NCI-H526 (cell line): ENCODE measurements at regions not wholly inside any gene's neighbourhood (a gene's known extent, or its start where the extent isn't known, plus 50 kb on each side); places are given as distances from the start of the nearest gene placed in this dataset.
"Not testable (repeated sequence)": the region's sequence is repeated elsewhere in the genome, so short reads cannot be mapped to it uniquely, and the experiment has no call there.

Experiments used
- DNase-seq, 2 experiments: peaks; one replicate each; lab custom pipeline; 2025; lab: John Stamatoyannopoulos, UW

DNA sequence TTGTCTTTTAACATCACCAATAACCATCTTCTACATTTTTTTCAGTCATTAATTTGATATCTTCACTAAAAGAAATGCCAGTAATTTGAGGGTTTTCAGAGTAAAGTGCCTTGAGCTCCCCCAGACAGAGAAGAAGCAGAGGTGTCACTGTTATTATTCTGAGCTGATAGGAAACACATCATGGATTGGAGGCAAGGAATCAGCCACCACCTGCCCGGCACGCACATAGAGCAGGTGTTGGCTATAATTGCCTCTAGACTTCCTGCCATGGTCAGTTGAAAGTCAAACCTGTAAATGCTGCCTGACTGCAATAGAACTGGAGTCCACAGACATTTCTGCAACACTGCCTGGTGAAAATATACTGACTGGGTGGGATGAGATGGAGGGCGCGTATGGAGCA lies 776.6 kb downstream of the UQCRFS1 start:
- no peak for DNase-seq

DNA sequence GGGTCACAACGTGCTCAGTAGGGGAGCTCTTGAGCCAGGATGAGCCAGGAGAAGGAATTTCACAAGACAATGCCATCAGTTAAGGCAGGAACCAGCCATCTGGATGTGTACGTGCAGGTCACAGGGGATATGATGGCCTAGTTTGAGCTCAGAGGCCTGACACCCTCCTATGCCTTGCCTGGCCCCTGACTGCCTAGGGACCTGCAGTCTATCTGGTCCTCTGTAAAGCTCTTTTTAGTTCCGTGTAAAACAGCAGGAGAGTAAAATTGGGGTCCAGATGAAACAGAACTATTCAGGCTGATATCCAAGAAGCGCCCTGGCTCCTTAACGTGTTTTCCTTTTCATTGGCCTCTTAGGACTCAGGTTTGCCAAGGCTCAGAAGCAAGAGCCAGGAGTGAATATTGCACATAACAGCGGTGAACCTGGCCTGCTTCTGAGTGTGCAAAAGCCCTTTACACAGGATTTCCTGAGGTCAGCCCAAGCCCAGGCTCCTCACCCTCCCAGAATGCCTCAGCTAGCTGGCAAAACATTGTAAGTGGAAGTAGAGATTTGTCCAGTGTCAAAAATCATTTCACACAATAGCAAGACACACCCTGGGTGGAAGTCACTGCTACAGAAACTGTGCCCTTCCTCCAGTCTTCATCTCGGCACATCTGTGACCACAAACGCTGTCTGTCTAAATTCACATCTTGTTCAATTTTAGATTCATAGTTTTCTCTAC lies 777.2 kb downstream of the UQCRFS1 start:
- DNase-seq, result no peak

DNA sequence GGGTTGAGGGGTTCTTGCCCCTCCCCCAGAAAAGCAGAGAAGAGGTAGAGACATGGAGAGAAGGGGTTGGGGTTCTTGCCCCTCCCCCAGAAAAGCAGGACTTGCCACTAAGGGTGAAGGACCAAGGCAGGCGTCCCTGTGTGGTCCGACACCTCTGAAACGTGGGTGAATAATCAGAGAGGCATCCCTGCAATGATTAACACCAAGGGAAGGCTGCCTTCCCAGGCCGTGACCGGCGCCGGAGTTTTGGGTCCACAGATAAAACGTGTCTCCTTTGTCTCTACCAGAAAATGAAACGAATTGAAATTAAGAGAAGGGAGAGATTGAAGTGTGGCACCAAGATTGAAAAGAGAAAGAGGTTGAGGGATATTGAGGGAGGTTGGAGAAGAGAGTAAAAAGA lies 778.2 kb downstream of the UQCRFS1 start:
- DNase-seq, result not testable (repeated sequence)

DNA sequence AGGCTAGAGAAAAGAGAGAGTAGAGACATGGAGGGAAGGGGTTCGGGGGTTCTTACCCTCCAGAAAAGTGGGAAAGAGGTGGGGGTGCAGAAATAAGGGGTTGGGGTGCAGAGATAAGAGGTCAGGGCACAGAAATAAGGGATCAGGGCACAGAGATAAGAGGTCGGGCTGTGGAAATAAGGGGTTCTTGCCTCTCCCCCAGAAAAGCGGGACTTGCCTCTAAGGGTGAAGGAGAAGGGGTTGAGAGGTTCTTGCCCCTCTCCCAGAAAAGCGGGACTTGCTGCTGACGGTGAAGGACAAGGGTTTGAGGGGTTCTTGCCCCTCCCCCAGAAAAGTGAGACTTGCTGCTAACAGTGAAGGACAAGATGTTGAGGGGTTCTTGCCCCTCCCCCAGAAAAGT lies 778.6 kb downstream of the UQCRFS1 start:
- DNase-seq, result not testable (repeated sequence)

DNA sequence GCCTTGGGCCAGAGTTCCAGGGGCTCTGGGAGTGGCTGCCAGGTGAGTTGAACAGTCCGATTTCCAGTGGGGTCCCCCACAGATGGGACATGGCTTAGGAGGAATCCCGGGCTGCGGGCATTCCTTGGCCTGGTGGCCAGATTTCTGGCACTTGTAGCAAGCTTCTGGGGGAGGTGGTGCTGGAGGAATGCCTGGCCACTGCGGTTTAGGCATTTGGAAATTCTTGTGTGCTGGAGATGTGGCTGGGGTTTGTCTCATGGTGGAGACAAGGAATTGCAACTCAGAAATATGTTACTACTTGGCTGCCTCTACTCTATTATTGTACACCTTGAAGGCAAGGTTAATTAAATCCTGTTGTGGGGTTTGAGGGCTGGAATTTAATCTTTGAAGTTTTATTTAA lies 779.8 kb downstream of the UQCRFS1 start:
- not testable (repeated sequence) for DNase-seq

DNA sequence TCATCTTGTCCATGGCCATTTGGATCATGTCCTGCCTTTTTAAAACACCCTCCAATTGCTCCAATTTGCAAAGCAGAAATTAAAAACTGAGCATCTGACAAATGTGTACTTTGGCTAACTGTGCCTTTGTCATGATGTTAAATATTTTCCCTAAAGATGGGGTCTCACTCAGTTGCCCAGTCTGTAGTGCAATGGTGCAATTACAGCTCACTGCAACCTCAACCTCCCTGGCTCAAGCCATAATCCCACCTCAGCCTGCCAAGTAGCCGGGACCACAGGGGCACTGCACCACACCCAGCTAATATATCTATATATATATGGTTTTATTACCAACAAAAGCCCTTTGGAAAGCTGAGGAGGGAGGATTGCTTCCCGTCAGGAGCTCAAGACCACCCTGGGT lies 782.7 kb downstream of the UQCRFS1 start:
- no peak for DNase-seq

DNA sequence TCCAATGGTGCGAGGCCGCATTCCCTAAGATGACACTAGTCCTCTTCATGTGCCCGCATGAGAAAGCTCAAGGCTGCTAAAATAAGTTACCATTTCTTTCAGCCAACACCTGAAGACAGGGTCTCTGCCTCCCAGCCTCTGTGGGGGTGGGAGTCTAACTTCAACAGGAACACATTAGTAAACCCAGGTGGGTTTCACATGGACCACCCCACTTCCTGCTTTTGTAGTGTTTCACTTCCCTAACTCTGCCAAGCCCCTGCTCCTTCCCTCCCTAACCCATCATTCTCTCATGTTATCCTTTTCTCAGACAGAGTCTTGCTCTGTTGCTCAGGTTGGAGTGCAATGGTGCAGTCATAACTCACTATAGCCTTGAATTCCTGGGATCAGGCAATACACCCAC lies 783.6 kb downstream of the UQCRFS1 start:
- no peak for DNase-seq

DNA sequence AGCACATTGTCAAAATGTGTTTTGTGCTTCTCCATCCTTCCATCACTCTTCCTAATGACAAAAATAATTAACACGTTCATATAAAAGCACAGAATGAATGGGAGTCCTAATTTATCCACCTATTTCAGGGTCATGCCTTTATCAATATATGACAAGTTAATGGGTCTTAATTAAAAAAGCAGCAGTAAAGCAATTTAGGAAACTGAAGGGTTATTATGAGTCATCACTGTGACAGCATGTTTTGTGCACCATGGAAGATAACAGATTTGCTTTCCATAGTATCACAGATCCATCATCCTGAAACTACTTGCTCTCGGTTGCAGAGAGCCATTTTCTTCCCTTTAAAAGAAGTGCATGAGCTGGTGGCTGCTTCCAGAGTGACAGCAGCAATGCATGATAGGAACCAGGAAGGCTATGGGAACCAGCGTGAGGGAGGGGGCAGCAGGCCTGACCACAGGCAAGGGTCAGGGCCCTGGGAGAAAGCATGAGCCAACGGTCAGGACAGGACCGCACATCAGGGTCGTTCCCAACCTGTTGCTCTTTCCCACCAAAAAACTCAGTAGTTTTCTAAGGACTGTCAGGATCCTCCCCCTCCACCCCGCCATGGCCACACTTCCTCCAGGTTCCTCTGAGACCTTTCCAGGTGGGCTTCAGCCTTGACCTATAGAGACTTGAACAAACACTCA lies 784.1 kb downstream of the UQCRFS1 start:
- no peak for DNase-seq

DNA sequence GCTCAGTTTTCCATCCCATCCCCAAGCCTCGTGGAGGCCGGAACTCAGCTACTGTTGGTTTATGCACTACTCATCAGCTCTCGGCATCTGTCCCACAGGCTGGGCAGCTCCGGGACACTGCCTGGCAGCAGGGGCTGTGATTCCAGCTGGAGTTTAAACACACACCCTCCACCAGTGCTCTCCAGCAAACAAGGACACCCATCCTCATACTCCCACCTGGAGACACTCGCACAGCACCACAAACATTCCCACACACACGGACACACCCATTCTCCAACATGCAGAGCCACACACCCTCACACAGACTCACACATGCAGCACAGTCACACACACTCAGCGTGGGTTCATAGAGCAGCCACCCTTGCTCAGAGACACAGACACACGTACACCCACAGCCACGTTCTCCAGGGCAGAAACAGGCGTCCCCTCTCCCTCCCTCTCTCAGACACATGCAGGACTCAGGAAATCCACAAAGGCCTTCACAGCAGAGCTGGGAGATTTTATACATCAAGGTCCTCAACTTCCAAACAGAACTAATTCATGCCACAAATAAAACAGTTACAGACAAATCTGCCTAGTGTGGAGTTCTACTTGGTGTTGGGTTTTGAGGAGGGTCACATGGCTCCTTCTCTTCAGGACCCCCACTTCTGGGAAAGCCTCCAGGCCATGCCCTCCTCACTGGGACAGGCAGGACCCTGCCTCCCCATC lies 785.4 kb downstream of the UQCRFS1 start:
- DNase-seq, result no peak

DNA sequence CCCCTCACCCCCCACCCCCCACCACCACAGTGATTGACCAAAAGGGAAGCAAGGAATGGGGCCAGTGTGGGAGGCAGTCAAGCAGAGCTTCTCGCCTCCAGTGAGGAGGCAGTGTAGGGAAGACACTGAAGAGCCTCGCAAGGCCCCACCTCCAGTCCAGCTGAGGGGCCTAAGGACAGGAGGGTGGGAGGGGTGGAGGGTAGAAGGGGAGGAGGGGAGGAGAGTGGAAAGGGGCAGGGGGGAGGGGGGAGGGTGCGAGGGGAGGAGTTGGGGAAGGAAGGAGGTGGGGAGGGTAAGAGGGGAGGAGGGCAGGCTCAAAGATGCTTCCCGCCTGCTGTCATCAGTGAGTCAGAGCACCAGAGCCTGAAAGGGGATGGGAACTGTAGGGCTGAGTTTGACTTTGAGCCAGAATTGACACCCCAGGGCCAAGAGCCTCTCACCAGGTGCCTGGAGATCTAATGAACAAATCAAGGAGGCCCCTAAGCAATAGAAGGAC lies 786.2 kb downstream of the UQCRFS1 start:
- no peak for DNase-seq

DNA sequence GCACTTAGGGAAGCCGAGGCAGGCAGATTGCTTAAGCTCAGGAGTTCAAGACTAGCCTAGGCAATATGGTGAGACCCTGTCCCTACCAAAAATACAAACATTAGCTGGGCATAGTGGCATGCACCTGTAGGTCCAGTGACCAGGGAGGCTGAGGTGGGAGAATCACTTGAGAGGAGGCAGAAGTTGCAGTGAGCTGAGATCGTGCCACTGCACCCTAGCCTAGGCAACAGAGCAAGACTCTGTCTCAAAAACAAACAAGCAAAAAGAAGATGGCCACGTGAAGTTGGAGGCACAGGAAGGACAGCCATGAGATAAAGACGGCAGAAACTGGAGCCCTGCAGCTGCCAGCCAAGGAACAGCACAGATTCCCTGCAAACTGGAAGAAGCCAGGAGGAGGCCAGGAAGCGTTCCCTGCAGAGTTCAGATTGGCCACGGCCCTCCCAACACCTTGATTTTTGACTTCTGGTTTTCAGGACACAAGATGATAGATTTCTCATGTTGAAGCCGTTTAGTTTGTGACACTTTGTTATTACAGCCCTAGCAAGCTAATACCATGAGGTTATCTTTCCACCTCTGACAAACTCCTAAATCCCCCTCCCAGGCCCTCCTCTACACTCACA lies 786.7 kb downstream of the UQCRFS1 start:
- no peak for DNase-seq

DNA sequence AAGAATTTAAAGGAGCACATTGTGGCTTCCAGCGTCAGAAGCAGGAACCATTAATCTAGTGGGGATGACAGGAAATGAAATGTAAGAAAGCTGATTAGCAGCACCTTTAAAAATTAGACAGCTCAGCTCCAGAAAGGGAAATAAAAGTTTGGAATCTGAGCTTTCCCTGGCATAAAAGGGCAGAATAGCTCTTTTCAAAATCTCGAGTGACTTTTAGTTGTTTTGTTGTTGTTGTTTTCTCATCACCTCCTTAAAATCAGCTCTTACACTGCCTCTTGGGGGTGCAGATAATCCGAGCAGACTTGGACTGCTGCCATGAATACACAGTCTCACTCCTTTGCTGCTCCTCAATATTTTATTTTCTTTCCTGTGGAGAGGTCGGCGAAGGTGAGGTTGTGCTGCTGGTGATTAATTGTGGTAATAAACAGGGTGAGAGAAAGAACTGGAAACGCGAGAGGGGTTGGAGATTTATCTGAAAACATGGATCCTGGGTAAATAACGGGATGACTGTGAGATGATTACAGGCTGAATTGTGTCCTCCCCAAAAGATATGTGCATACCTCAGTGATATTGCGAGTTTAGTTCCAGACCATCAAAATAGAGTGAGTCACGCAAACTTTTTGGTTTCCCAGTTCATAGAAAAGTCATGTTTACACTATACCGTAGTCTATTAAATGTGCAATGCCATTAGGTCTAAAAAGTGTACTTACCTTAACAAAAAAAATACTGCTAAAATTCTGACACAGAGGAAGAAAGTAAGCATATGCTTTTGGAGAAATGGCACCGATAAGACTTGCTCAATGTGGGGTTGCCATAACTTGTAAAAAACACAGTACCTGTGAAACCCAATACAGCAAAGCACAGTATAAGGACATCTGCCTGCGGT lies 787.7 kb downstream of the UQCRFS1 start:
- DNase-seq, result no peak

DNA sequence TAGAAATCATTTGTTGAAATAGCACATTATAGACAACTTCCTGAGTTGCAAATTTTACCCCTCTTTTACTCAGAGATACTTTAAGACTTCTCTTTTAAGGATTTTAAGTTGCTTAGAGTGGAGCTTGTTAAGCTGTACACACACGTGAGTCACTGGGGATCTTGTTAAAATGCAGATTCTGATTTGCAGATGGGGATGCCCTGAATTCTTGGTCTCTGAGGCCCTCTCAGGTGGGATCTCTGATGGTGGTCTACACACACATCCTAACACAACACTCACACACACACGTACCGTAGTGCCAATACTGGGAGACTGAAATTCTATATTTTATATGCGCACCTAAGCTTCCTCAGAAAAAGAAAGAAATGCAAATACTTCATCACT lies 788.3 kb downstream of the UQCRFS1 start:
- no peak for DNase-seq

DNA sequence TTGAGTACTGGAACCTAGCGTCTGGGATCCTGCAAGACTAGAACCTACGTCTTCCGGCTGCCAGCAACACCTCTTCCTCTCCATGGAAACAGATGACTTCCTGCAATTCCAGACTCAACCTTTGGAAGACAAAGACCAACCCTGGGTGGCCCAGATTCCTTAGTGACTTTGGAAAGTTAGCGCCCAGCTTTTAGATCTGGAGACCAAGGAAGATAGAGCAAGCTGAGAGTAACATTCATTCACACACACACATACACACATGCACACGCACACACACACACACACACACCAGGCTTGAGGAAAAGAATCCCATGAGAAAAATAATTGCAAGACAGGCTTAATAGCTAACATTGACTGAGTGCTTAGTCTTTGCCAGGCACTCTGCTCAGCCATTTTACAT lies 788.9 kb downstream of the UQCRFS1 start:
- DNase-seq, result no peak

DNA sequence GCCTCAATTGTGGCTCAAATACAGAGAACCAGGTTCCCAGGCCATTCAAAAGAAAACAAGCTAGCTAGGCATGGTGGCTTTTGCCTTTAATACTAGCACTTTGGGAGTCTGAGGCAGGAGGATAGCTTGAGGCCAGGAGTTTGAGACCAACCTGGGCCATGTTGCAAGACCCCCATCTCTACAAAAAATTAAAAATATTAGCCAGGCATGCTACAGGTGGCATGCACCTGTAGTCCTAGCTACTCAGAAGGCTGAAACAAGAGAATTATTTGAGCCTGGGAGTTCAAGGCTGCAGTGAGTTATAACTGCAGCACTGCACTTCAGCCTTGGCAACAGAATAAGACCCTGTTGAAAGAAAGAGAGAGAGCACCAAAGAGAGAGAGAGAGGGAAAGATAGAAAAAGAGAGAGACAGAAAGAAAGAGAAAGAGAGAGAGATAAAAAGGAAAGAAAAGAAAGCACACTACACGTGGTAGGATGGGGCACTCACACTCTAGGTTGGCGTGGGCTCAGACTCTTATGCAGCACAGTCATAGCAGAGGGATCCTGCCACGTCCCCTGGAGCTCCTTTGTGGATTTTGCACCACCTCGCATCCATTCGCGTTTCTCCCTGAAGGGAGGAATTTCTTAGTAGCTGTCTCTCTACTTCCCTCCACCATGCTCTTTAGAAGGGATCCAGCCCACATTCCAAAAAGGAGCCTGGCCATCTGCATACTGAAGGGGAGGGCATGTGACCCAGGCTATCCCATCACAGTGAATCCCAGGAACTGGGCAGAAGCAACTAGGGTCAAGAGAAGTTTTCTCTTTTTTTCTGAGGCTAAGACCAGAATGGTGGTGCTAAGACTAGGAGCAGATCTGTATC lies 789.9 kb downstream of the UQCRFS1 start:
- no peak for DNase-seq

DNA sequence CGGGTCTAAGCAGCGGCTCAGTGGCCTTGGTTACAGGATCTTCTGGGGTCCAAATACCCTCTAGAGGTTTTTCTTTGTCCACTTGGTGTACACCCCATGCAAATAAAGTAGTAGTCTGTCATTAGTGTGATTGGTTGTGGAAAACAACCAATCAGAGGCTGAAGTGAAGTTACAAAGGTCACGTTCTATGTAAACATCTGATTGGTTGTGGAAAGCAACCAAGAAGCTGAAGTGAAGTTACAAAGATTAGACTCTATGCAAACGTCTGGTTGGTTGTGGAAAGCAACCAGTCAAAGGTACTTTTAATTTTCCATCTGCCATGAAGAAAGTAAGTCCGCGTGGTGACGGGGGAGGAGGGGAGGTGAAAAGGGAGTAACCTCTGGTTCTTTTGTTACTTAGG lies 790.9 kb downstream of the UQCRFS1 start:
- no peak for DNase-seq

DNA sequence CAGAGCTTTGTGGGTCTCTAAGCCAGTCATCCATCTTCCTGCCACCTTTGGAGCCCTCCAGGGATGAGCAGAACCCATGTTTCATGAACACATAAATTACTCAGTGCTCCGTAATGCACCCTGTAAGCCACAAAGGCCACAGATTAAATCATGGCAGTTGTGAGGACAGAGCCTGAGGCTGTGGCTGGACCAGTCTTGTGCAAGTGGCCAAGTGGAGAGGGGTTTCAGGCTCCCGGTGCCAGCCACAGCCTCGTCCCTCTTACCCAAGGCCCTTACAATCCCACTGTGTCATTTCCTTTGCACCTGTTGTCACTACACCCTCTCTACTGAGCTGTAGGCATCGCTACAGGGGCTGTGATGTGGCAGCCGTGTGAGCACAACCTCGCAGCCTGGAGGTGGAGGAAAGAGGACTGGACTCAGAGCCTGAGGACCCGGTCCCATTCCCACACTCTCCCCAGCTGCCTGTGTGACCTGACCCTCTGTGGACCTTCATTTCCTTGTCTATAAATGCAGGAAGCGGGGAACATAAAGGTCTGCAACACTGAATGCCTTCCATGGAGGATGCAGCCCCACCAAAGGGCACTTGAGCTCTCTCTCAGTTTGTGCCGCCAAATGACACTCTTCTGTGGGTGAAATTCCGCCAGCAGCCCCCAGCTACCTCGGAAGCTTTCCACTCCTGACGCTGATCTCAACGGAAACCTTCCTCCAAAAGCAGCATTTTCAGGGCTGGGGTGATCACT lies 792.0 kb downstream of the UQCRFS1 start:
- no peak for DNase-seq

DNA sequence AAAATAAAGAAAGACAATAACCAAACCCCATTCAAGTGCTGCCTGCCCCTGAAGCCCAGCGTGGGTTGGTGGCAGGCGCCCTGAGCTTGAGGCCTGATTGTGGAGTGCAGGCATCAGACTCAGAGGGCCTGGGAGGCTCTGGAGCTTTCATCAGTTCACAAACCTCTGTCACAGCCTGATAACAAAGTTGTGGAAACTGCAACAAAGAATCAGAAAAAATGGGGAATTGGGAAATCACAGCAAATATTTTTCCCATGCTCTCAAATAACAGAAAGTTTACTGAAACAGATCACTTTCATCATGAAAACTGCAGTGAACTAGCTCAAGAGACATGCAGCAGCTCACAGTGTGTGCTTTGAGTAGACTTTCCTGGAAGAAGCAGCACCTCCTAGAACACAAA lies 793.6 kb downstream of the UQCRFS1 start:
- DNase-seq, result no peak

DNA sequence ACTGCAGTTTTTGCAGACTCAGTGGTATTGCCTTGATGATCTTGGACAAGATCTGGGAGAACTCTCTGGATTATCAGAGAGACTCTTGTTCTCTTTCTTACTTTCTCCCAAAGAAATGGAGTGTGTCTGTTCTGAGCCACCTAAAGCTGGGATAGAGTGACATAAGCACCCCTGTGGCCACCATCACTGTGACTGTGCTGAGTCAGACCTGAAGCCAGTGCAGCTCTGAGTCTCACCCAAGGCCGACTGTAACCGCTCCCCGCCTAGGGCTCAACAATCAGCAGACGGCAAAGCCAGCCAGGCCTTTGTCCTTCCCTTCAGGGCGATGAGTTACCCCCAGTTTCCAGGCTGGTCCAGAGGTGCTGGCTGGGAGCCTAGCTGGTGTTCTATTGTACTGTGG lies 795.6 kb downstream of the UQCRFS1 start:
- DNase-seq, result no peak

DNA sequence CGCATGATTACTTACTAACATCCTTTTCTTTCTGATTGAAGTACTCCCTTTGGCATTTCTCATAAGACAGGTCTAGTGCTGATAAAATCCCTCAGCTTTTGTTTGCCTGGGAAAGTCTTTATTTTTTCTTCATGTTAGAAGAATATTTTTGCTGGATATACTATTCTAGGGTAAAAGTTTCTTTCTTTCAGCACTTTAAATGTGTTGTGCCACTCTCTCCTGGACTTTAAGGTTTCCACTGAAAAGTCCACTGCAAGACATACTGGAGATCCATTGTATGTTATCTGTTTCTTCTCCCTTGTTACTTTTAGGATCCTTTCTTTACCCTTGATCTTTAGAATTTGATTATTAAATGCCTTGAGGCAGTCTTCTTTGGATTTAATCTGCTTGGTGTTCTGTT lies 796.7 kb downstream of the UQCRFS1 start:
- no peak for DNase-seq
